Uterus (tissue), 2 donors: ENCODE measurements at regions not wholly inside any gene's neighbourhood (a gene's known extent, or its start where the extent isn't known, plus 50 kb on each side); places are given as distances from the start of the nearest gene placed in this dataset.

Experiments
- POLR2A ChIP-seq, 2 donors: fragments of 450-650 bp; IDR thresholded peaks; one replicate each; pipeline ENCODE4 v1.6.1; 2016; ENCODE audit warnings: antibody characterized with exemption in 2 of 2, mild to moderate bottlenecking in 1 of 2, moderate library complexity in 1 of 2
- TF ChIP-seq, protein P1 (sequence below), 4 experiments: fragments of 200-600 bp in 2 of 4; fragments of 450-650 bp in 2 of 4; sonication (generic) in 2 of 4; IDR thresholded peaks; one replicate each; pipeline ENCODE4 v1.5.1; 2016 to 2019; ENCODE audit warnings: antibody characterized with exemption in 4 of 4, mild to moderate bottlenecking in 2 of 4, moderate library complexity in 1 of 4

GRCh38 chr2:128380061-128380889 is 61.6 kb upstream of the HS6ST1 start:
- TF ChIP-seq POLR2A (IDR thresholded peaks at IDR 0.05): no peak
- TF ChIP-seq, protein P1, sequence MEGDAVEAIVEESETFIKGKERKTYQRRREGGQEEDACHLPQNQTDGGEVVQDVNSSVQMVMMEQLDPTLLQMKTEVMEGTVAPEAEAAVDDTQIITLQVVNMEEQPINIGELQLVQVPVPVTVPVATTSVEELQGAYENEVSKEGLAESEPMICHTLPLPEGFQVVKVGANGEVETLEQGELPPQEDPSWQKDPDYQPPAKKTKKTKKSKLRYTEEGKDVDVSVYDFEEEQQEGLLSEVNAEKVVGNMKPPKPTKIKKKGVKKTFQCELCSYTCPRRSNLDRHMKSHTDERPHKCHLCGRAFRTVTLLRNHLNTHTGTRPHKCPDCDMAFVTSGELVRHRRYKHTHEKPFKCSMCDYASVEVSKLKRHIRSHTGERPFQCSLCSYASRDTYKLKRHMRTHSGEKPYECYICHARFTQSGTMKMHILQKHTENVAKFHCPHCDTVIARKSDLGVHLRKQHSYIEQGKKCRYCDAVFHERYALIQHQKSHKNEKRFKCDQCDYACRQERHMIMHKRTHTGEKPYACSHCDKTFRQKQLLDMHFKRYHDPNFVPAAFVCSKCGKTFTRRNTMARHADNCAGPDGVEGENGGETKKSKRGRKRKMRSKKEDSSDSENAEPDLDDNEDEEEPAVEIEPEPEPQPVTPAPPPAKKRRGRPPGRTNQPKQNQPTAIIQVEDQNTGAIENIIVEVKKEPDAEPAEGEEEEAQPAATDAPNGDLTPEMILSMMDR (IDR thresholded peaks at IDR 0.05): no peak
